Esophagus mucosa (tissue), 1 donor: ENCODE measurements at regions not wholly inside any gene's neighbourhood (a gene's known extent, or its start where the extent isn't known, plus 50 kb on each side); places are given as distances from the start of the nearest gene placed in this dataset.

ENCODE experiments used
- ATAC-seq: fragments of 200-7000 bp; cut with Tn5 transposase; one replicate; pipeline ENCODE4 v1.9.1; 2020
- donor health status: DM: yes; HTN: yes; CAD: no.

DNA sequence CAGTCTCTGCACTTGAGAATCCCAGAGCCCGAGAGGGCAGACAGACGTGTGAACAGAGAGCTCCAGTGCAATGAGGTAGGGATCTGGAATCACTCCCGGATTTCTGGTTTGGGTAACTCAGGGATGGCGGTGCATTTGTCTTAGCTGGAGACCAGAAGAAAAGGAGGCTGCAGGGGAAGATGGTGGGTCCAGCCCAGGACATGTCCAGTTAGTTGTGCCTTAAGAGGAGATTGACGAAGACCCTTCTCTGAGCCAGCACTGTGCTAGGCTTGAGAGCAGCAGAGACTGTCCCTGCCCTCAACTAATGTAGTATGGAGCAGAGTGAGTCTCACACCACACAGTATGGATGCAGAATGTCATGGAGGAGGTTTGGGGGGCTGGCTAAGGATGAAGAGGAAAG, 150.6 kb upstream of the COPS8 start:
- ATAC-seq = no peak

DNA sequence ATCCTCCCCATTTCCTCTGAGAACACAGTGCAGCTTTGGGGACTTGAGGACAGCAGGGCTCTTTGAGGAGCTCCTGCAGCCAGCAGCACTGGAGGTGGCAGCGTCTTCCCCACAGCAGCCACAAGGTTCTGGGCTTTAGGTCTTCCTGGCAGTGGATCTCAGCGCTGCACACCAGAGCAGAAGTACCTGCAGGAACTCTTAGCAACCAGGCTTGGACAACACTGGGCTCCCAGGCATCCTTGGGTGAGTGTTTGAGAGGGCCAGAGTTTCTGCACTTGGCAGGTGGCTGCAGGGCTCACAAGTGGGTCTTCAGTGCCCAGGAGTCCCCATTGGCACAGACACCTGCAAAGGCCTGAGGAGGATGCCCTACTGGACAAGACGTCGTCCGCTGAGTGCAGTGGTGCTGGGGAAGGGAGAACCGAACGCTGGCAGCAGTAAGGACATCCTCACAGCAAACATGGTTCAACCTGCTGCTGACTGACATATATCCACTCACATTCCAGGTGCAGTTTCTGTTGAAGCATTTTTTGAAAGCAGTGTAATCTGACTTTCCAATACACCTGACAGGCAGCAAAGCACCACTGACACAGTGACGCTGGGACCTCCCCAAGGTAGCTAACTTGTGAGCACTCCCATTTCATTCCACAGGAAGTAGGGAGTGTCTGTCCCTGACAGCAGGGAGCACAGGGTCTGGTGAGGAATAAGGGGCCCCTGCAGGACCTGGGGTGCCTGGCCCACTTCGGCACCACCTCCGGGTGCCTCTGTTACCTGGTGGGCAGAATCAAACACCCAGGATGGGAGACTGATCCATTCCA, 149.9 kb upstream of the COPS8 start:
- ATAC-seq = no peak

DNA sequence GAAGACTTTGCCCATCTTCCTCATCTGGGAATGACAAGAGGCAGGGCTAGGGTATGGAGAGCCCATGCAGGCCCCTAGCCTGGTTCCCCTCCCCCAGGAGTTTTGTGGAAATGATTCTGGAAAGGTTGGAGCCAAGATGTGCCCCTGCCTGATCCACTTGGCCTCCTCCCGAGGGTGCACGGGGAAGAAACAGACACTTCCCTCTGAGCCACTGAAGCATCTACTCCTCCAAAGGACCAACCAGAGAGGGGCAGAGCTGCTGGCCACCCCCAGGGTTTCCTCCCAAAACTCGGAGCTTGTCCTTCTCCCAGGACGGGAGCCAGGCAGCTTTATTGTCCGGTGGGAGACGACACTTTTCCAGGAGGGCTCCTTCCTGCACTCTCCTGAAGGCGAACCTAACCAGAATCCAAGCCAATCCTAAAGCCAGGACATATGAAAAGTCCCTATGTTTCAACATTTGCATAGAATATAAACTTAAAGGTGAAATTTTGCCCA, 149.2 kb upstream of the COPS8 start:
- no peak for ATAC-seq

DNA sequence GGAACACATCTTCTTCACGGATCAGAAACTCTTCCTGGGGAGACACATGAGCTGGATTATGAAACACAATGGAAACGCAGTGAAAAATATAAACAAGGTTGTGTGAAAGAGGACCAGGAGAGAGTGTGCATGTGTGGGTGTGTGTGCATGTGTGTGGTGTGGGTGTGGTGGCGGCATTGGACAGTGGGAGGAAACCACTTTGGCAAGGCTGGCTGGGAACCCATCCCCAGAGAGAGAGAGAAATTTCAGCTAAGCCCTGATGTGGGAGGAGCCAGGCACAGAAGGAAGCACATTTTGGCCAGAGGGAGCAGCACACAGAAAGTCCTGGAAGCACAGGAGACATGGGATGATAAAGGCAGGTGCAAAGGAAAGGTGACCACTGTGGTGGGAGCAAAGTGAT, 147.6 kb upstream of the COPS8 start:
- peak; percentile 11 for ATAC-seq

DNA sequence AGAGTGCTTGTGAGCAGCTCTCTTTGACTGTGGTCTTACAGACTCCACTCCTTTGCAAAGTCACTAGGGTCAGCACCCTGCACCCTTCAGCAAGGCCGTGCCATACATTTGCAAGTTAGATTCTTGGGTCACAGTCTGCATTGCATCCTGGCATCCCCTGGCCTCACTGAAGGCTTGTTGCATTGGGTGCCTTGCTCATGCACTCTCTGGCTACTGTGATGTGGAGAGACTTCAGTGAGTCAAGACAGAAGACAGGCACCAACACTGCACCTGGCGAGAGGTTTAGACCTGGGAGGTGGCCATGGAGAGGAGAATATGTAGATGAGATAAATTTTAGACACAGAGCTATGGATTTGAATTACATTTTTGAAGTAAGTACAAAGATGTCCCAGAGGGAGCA, 146.4 kb upstream of the COPS8 start:
- no peak for ATAC-seq

DNA sequence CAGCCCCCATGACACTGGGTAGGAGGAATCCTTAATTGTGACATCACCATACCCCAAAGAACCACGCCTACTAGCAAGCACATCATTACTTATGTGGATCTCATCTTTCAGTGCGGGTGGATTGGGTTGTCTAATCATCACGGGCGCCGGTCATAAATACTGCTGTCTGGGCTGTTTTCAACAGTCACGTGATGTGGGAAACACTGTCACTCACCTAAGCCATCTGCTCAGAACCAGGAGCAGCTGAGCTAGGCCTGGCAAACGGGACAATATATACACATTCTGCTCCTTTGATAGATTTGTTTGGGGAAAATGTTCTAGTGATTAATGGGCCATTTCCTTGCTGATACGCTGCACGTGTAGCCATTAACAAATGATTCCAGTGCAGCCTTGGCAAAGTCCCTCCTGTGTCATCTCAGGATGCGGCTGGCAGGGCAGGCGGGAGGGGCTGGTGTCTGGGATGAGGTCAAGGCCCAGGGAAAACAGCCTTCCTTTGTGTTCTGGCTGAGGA, 145.9 kb upstream of the COPS8 start:
- no peak for ATAC-seq

DNA sequence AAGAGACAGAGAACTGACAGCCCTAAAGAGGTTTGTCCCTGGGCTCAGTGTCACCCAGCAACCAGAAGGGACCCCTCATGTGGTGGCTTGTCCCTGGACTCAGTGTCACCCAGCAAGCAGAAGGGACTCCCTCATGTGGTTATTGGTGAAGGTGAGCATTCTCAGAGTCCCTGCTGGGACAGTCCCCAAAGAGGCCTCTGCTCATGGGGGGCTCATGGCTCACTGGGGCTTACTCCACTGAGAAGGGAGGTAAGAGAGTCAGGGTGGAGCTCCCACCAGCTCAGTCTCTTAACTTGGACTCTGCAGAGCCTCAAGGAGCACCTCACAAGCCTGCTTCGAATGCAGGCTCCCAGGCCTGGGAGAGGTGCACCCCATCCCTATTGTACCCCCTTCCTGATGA, 145.2 kb upstream of the COPS8 start:
- no peak for ATAC-seq

DNA sequence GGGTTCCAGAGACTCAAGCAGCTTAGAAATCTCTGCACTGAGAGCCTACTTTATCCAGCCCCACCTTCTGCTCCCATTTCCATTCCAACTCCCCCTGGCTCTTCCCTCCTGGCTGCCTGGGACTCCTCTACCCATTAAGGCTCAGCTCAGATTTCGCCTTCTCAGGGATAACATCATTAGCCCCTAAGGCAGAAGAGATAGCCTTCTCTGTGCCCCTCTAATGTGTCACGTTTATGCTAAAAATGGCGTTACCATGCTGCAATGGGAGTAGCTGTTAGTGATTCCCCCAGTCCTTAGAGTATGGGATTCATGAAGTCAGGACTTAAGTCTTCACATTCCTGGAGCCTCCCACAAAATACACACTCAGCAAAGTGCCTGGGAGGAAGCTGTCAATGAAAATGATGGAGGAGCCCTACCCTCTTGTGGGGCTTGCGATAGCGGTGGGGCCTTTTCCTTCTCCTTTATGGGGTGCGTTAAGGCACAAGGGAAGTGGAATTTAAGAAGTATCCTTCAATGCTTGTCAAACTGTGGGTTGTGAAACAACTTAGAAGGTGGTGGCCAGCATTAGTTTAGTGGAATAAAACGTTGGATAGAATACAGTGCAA, 144.7 kb upstream of the COPS8 start:
- ATAC-seq = no peak

DNA sequence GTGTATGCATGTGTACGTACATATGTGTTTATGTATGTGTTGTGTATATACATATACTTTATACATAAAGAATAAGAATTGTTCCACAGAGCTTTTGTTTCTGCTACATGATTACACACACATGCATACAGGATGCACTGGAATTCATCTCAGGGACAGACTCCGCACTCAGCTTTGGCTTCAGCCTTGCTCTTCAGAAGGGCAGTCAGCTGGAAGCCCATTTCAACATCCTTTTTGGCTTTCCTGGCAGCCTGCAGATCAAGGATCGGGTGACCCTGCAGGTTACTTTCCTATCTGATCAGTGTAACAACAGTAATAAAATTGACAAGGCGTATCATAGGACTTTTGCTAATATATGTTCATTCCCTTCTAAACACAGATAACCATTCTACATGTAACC, 144.1 kb upstream of the COPS8 start:
- ATAC-seq = no peak

DNA sequence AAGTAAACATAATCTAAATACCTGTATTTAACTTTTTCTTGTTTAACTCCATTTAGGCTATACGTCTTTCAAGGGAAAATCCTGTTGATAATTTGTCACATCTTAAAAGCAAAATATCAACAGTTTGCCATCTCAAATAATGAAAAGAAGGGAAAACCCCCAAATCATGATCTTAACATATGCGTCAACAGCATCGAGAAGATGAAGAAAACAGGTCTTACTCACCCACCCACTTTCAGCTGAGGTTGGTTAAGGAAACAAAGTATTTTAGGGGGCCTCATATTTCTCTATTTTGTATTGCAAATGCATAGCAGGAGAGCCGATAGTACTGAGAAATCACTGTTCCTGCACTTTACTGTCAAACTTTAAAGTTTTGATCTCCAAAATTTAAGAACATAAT, 143.1 kb upstream of the COPS8 start:
- no peak for ATAC-seq

DNA sequence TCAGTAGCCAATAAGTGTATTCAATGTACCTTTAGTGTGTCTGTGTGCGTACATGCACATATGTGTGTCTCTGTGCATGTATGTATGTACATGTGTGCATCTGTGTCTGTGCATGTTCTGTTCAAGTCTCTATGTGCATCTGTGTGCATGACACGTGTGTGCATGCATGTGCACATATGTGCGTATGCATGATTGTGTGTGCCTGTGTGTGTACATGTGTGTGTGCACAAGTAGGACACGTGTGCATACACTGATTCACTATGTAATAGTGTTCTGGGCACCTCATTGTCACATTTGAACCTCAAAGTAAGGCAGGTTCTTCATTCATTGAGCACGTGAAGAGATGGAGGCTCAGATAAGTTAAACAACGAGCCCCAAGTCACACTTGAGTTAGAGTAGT, 142.6 kb upstream of the COPS8 start:
- no peak for ATAC-seq

DNA sequence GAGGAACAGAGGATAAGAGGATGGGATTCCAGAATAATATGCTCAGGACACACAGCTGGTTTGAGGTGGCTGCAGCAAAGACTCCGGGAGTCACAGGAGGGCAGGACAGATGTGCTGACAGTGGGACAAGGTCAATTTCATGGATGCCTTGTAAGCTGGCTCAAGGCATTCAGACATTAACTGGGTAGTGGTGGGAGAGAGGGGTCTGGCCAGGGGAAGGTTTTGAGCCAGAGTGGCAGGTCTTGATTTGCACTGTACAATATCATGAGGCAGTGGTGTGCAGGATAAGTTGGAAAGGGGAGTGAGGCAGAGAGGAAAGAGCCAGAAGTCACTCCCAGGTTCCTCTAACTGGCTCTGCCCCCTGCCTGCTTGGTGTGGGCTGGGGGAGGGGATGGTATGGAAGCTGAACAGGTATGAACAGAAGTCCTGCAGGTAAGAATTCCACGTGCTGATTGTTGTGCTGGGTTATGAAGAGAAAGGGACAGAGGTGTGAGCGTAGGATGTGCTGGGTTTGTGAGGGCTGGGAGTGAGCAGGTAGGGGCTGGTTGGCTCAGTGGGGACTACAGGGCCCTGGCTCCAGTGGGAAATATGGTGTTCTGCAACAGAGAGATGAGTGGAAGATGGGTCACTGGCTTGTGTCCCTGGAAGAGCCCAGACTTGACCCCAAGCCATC, 141.7 kb upstream of the COPS8 start:
- no peak for ATAC-seq

DNA sequence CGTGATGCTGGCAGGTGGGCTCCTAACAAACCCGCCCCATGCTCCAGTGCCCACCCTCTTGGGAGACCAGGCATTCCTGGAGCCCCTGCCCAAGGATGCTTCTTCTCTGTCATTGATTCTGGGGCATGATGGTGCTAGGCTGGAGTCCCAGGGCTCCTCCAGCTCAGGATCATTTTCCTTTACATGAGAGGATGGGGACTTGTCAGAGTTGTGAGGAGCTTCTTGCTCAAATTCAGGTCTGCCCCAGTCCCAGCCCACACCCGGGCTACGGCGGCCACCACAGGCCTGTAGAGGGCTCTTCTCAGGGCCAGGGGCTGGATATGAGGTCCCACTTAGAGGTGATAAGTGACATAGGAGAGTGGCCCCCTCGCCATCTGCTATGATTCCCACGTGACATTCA, 141.1 kb upstream of the COPS8 start:
- no peak for ATAC-seq

DNA sequence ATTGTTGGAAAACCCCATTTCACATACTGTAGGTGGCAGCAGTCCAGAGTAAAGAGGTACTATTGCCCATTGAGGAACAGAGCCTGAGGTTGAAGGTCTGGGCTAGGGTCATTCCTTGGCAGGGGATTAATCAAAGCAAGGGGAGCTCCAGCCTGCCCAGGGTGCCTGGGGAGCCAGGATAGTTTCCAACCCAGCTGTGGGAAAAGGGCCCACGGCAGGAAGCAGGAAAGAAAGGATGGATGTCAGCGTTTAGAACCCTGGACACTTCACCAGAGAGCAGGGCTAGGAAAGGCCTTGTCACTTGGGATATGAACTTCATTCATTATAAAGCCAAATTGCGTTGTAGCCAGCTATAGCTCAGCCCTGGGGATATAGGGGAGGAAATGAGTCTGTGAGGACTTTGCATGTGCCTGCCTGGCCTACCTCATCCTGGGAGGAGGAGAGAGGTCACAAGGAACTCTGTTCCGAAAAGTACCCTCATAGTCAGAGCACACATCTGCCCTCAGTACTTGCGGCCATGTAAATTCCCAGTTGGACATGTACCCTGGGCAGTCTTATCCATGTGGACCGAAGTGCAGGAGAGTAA, 140.2 kb upstream of the COPS8 start:
- no peak for ATAC-seq

DNA sequence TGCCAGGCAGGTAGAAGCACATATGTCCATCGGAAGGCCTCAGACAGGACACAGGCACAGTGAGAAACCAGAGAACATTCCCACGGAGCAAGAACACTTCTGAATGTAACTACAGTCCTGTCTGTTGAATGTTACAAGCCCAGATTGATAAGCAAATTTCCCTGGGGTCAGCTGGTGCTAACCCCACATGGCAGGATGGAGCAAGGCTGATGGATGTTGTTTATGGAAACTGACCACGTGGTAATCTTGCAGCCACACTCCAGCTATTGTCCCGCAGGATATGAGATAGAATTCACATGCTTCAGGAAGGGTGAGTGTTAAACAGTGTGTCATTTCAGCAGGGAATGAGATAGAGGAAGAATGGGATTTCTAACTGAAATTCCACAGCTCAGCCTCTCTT, 138.8 kb upstream of the COPS8 start:
- no peak for ATAC-seq

DNA sequence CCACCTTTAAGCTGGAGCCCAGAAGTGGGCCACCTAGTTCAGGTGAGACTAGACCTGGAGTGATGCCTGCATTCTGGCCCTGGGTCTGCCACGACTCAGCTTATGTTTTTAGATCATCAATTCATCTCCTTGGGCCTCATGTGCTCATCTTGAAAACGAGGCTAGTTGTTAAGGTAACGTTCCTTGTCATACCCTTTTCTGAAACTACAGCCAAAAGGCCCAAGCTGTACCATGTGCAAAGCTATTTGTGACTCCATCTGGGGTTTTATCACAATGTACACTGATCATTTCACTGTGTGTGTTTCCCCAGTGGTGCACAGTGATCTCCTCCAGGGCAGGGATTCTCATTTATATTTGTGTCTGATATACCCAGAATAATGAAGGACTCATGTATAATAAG, 138.4 kb upstream of the COPS8 start:
- no peak for ATAC-seq

DNA sequence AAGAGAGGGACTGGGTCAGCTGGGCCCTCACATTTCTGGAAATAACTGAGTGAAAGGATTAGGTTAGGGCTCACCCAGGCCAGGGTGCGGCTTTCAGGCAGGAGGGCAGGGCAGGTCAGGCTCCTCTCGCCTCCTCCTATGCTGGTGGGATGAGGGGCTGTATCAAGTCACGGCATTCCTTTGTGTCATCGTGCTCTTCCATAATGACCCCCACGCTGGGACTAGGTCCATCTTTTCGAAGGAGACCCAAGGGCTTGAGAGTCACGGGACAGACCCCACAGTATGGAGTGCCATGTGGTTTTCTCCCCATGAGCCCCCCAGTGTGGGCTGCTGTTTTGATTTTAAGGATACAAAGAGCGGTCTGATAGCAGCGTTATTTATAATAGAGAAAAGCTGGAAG, 137.8 kb upstream of the COPS8 start:
- ATAC-seq = no peak

DNA sequence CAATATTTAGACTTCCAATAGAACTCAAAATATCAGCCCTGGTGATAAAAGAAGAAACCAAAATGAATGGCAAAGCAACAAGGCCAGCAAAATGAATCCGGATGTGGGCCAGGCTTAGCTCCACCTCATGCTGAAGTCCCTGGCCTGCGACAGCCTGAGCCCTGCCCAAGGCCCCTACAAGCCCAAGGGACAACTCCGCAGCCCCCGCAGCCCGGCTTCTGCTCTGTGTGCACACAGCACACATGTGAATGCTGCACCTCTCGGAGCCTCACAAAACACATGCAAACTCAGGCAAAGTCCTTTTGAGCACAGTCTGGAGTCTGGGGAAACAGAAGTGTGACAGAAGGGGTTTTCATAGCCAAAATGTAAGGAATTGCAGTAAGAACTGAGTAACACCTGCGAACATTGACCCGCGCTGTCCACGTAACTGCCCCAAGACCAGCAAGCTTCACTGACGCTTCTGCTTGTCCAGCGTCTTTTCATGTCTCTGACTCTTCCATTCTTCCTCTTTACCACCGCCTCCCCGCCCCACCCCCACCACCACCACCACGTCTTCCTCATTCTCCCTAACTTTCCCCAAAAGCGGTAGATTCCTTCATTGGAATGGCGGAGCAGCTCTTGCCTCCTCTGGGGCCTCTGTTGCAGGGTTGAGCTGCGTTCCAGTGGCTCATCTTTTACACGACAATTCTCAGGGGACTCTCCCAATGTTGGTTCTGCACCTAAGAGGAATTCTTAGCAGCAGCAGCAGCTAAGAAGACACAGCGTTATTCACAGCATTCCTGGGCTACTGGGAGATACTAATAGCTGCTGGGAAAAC, 136.4 kb upstream of the COPS8 start:
- no peak for ATAC-seq

DNA sequence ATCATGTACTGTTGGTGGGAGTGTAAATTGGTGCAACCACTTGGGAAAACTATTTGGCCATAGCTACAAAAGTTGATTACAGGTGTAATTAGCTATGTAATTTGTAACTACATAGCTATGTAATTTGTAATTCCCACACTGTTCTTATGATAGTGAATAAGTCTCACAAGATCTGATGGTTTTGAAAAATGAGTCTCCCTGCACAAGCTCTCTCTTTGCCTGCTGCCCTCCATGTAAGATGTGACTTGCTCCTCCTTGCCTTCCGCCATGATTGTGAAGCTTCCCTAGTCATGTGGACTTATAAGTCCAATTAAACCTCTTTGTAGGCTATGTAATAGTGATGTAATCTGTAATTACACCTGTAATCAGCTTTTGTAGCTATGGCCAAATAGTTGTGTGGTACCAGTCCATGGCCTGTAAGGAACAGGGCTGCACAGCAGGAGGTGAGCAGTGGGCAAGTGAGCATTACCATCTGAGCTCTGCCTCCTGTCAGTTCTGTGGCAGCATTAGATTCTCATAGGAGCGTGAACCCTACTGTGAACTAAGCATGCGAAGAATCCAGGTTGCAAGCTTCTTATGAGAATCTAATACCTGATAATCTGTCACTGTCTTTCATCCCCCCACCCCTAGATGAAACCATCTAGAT, 133.7 kb upstream of the COPS8 start:
- no peak for ATAC-seq

DNA sequence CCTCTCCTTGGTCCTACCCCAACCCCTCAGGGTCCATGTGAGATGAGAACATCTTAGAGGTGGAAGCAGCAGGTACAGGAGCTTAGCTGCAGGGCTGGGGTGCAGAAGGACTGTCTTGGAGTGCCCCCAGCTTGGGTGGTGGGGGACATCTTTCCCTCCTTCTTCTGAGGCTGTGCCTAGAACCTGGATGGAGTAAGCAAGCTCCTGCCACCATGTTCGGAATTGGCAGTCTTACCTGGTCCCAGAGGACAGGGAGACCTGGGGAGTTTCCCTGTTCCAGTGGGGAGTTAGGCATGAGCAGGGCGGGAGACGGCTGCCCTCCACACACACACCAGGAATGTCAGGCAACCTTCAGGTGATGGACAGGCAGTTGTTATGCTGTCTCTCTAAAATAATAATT, 131.0 kb upstream of the COPS8 start:
- ATAC-seq = no peak

DNA sequence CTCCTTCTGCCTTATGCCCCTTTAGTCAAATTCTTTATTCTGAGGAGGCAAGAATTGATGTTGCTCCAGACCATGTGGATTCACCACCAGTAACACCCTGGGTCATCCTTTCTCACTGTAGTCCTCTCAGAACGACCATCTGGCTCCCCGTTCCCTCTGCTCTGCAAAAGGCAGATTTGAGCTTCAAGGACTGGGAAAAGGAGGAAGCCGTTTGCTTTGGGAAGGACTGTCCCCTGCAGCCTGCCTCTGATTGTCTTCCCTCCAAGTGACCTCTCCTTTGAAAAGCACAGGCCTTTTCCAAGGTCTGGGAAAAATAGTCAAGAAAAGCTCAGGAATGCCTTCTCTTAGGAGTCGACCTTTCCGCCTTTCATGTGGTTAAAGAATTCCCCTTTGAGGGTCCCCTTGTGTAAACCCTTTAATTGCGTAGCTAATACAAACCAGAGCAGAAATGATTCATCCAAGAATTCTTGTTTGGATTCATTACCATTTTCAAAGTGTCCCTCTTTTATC, 130.1 kb upstream of the COPS8 start:
- no peak for ATAC-seq
